RPMI7951 (cell line): ENCODE measurements at regions not wholly inside any gene's neighbourhood (a gene's known extent, or its start where the extent isn't known, plus 50 kb on each side); places are given as distances from the start of the nearest gene placed in this dataset.
"Not testable (repeated sequence)": the region's sequence is repeated elsewhere in the genome, so short reads cannot be mapped to it uniquely, and the experiment has no call there.

Experiments
- DNase-seq: peaks from one replicate; pipeline ENCODE4 v3.0.0-alpha.2; 2012; ENCODE audit warnings: low read depth

DNA sequence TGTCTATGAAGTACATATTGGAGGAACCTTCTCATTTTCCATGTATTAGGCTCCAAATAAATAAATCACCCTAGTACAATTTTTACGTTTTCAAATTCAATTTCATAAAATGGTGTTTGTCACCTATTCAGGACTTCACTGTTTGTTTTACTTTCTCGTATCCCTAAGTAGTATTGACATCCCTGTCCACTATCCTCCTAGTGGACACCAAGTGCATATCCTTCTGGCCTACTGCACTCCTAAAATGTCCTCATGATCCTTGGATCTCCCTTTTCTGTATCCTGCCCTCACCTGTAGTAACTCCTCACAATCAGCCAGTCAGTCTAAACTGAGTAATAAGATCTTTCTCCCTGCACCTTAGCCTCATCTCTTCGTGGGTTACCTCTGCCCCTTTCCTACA, 539.9 kb downstream of the DMRTA1 start:
- DNase-seq: no peak

GRCh38 chr9:22990349-22990748, 543.7 kb downstream of the DMRTA1 start:
- DNase-seq: no peak

- DNase-seq: no peak
These were observed 546.2 kb downstream of the DMRTA1 start for GRCh38 chr9:22992780-22993179.

GRCh38 chr9:22997923-22998322, 551.3 kb downstream of the DMRTA1 start:
- DNase-seq: no peak

GRCh38 chr9:23005156-23005555, 558.5 kb downstream of the DMRTA1 start:
- no peak for DNase-seq

- DNase-seq: no peak
These were observed 559.5 kb downstream of the DMRTA1 start for GRCh38 chr9:23006127-23006526.

- no peak for DNase-seq
These were observed 565.0 kb downstream of the DMRTA1 start for GRCh38 chr9:23011669-23012068.

DNA sequence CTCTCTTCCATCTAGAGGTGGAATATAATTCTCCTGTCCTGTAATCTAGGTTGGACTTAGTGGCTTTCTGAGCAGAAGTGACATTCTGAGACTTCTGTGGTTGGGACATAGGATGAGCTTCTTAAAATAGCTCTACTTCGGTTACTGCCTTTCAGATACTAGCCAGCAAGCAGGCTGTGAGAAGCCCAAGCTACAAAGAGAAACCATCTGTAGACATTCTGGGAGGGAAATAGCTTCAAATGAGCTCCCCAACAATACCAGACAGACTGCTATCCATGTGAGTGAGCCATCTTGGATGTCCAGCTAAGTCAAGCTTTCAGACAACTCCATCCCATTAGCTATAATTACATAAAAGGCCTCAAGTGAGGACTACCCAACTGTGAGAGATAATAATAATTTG, 568.9 kb downstream of the DMRTA1 start:
- DNase-seq: no peak

GRCh38 chr9:23036416-23036815, 589.8 kb downstream of the DMRTA1 start:
- no peak for DNase-seq

- DNase-seq: no peak
These were observed 592.8 kb downstream of the DMRTA1 start for GRCh38 chr9:23039402-23039801.

DNA sequence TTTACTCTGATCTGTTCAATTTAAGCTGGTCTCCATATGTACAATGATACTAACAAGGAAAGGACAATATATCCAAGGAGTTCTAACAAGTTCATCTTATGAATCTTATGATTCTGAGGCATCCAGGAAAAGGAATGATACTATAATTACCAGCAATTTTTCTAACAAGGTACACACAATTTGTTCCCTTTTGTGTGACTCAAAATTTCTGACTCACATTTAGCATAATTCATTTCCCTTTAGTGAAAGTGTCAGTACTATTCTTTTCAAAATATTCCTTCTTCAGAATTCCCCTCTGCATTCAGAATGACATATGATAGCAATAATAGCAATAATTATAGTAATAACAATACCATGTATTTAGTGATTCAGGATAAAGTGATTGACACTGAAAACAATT, 594.8 kb downstream of the DMRTA1 start:
- DNase-seq: no peak

- DNase-seq: no peak
These were observed 597.9 kb downstream of the DMRTA1 start for GRCh38 chr9:23044549-23044948.

DNA sequence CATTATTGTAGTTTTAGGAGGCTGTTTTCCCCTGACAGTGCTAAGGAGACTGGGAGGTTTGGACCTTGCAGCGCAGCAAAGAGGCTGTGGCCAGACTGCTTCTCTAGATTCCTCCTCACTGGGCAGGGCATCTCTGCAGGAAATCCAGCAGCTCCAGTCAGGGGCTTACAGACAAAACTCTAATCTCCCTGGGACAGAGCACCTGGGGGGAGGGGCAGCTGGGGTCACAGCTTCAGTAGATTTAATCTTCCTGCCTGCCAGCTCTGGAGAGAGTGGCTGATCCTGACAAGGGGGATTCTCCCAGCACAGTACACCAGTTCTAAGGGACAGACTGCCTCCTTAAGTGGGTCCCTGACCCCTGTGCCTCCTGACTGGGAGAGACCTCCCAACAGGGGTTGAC, 599.4 kb downstream of the DMRTA1 start:
- DNase-seq: not testable (repeated sequence)

- DNase-seq: no peak
These were observed 603.9 kb downstream of the DMRTA1 start for GRCh38 chr9:23050548-23050947.

DNA sequence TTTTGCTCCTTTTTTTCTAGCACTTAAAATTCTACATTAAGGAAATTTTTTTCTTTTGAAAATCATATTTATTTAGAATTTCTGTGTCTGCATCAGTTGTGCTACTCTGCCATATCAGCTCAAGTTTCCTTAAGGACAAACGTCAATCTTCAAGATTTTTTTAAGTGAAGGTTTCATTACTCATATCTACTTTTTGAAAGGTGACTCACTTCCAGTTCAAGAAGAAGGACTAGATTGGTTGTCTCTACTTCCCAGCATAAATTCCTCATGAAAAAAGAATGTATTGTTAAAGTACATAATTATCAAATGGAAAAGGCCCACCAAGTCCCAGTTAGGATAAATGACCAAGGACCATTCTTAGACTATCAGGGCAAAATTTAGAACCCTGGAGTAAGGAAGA, 626.5 kb downstream of the DMRTA1 start:
- DNase-seq: no peak

DNA sequence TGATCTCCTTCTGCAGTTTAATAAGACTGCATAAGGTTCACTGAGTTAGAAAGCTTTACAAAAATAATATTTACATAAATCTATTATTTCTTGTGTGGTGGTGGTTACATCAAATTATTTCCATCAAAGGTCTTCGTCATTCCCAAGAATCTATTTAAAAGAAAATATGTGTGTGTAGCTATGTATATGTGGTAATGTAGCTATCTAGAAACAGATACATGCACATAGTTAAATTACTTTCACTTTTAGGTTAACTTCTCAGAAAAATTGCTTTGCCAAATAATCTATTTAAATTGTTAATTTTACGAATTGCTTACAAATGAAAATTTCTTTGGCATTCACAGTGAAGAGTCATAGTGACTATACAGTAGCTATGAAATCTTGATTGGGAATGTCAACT, 633.2 kb downstream of the DMRTA1 start:
- DNase-seq: no peak

DNA sequence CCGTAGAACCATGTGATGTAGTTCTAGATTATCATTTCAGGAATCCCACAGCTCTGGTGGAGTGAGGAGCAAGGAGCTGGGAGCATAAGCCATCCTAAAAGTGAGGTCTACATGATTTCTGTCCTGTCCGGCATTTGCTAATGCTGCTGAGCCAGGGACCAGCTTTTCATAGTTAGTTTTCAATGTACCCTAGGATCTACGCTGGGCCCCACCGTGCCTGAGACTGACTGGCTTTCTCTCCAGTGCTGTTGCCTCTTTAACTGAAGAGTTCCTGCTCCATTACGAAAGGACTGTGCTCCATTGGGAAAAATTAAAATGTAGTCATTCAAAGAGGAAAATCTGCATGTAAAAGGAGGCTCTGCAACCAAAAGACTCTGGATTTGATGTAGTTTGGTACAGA, 634.8 kb downstream of the DMRTA1 start:
- DNase-seq: peak; percentile 1

GRCh38 chr9:23088932-23089364, 642.3 kb downstream of the DMRTA1 start:
- no peak for DNase-seq

DNA sequence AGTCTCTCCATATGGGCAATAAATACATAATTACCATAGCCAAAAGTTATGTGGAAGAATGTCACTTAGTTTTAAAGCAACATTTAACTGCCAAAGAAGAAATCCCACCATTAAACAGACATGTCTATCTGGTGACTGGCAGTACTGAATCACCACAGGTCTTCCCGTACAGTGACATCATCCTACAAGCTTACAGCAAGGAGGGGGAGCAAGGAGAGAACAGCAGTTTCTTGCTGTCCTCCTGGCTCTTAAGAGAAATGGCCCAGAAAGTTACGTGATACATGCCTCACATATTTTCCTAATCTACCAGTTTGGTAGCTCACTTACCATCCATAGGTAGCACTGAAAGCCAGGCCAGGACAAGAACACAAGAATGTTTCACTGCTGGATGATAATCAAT, 671.0 kb downstream of the DMRTA1 start:
- peak; percentile 0 for DNase-seq

- DNase-seq: no peak
These were observed 674.0 kb downstream of the DMRTA1 start for GRCh38 chr9:23120630-23121029.

GRCh38 chr9:23123048-23123632, 676.5 kb downstream of the DMRTA1 start:
- peak; percentile 16 for DNase-seq

GRCh38 chr9:23145467-23145866, 680.6 kb downstream of the ELAVL2 start:
- DNase-seq: no peak

GRCh38 chr9:23153058-23153457, 673.0 kb downstream of the ELAVL2 start:
- DNase-seq: no peak

DNA sequence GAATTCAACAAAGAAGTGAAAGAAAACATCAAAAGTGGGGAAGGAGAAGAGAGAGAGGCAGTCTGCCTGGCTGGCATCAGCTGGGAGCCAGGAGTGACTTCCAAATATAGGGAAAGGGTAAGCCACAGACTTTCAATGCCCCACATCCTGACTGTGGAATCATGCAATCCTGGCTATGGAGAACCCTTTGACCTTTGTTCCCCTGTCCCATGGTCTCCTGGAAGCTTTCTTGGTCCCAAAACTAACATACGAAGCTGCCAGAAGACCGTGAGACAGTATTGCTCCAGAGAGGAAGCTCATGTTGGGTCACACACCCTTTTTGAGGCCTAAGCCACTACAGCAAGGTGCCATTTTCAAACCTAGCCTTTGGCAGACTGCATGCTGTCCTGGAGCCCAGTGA, 665.5 kb downstream of the ELAVL2 start:
- DNase-seq: no peak
